HG03354 (cell line): ENCODE measurements at regions not wholly inside any gene's neighbourhood (a gene's known extent, or its start where the extent isn't known, plus 50 kb on each side); places are given as distances from the start of the nearest gene placed in this dataset.
"Not testable (repeated sequence)": the region's sequence is repeated elsewhere in the genome, so short reads cannot be mapped to it uniquely, and the experiment has no call there.

Experiments
- ATAC-seq: cut with Tn5 transposase; IDR thresholded peaks from one replicate; pipeline ENCODE4 v1.9.1; 2021; ENCODE audit warnings: mild to moderate bottlenecking; ENCODE audit not compliant: unreplicated experiment, poor library complexity, severe bottlenecking

DNA sequence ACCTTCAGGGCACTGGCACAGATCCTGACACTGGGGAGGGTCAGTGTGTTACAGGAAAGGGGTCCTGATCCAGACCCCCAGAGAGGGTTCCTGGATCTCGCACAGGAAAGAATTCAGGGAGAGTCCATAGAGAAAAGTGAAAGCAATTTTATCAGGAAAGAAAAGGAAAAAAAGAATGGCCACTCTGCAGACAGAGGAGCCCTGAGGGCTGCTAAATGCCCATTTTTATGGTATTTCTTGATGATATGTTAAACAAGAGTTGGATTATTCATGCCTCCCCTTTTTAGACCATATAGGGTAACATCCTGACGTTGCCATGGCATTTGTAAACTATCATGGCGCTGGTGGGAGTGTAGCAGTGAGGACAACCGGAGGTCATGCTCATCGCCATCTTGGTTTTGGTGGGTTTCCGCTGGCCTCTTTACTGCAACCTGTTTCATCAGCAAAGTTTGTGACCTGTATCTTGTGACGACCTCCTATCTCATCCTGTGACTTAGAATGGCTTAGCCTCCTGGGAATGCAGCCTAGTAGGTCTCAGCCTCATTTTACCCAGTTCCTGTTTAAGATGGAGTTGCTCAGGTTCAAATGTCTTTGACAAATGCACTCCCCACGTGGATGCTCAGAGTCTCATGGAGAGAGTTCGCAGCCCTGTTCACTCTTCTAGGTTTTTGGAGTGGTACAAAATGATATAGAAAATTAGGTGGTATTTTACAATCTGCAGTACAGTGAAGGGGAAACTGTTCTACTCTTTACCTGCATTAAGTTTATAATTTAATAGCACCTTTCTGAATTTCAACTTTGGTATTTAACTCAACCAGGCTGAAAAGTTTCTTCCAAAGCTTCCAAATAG, 1363.7 kb upstream of the TMEM132C start:
- no peak for ATAC-seq

DNA sequence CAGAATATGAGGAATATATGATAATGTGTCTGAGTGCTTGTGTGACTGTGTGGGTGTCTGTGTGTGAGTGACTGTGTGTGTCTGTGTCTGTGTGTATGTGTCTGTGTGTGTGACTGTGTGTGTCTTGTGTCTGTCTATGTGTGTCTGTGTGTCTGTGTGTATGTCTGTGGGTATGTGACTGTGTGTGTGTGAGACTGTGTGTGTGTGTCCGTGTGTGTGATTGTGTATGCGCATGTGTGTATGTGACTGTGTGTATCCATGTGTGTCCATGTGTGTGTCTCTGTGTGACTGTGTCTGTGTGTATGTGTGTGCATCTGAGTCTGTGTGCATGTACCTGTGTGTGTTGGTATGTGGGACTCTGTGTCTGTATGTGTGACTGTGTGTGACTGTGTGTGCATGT, 1361.2 kb upstream of the TMEM132C start:
- no peak for ATAC-seq

DNA sequence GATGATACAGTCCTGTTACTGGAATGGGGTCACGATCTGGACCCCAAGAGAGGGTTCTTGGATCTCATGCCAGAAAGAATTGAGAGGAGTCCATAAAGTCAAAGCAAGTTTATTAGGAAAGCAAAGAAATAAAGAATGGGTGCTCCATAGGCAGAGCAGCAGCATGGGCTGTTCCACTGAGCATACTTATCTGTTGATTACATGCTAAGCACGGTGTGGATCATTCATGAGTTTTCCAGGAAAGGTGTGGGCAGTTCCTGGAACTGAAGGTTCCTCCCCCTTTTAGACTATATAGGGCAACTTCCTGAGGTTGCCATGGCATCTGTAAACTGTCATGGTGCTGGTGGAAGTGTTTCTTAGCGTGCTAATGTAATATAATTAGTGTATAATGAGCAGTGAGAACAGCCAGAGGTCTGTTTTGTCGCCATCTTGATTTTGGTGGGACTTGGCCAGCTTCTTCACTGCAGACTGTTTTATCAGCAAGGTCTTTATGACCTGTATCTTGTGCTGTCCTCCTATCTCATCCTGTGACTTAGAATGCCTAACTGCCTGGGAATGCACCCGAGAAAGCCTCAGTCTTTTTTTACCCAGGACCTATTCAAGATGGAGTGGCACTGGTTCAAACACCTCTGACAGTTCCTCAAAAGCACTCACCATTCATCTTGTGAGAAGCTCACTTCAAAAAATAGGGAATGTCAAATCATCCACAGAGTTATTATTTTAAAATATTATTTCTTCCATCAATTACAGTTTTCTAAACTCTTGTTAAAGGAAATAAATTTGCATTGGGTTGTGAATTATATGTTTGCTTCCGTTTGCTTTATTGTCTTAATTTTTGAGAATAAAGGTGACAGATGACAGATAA, 1358.8 kb upstream of the TMEM132C start:
- no peak for ATAC-seq

DNA sequence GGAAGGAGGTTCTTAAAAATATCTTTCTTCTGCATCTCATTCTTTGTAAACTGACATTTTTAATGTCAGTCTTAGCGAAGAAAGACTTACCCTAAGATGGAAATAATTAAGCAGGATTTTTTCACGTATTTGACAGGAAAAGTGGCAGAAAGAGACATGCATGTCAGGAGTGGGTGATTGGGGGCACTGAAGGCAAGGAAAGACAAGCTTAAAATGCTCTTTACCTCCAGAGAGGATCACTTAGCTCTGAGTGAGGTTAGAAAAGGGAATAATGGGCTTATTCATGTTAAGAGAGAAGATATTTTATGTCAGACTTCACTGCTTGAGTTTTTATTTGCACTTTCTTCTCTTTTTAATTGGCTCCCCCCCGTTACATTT, 1358.2 kb upstream of the TMEM132C start:
- ATAC-seq: no peak

DNA sequence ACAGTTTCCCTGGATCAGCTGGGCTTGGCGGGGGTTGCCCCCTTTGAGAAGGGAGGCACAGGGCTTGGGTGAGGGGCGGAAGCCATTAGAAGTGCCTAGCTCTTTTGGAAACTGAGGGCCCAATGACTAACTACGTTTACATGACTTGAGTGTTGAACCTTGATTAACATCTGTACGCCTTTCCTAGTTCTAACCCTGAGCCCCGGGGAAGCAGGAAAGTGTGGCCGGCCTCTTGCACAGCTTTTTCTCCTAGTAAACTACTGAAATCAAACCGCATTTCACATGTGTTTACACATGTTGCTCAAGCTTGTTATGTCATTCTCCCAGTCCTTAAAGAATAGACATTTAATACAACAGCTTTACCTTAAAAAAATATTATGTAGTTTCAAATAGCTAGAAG, 1356.4 kb upstream of the TMEM132C start:
- no peak for ATAC-seq

DNA sequence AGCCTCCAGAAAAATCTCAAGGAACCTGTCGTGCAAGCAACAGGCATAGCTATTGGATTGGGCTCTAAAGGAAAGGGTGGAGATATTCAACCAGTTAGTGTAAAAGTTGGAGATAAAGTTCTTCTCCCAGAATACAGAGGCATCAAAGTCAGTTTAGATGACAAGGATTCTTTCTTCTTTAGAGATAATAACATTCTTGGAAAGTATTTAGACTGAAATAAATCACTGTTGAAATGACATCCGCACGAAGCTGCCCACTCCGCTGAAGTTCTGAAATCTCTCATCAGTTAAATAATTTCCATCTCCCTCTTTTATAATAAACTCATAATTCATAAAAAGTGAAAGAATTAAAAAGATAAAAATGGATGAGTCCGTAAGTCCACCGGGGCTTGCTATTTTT, 1354.9 kb upstream of the TMEM132C start:
- no peak for ATAC-seq

DNA sequence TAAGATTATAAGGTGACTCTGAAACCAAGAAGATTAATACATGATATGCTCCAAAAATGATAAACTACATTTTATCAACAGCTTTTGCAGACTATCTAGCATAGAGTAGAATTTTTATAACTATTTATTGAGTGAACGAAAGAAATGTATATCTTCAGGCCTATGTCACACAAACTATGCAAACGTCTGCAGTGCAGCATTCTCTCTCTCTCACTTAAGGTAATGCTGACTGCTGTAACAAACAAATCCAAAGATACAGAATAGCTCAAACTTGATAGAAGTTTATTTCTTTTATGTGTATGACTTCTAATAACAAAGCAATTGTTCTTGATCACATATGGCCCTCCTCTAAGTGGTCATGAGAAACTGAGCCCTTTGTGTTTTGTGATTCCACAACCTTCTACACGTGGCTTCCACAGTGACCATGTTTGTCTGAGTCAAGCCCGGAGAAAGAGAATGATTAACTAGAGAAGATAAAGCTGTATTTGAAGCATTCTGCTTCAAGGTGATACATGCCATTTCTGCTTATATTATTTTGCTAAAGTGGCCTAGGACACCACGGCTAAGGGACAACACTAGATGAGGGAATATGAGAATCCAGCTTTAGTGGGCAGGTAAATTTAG, 1352.7 kb upstream of the TMEM132C start:
- ATAC-seq: no peak

DNA sequence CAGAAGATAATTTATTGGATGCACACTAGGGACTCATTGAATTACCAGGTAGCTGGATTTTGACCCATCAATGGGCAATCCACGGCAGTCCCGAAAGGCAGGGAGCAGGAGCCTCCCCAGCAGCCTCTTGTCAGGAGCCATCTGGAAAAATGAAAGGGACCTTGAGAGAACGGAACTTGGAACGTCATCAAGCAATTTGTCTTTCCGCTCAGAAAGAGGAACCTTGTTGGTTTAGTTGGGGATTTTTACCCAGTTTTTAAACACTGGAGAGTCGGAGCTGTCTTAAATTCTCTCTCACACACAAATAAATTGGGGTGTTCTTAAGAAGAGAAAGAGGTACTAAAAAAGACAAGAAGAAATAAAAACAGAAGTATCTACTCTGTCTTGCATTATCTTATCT, 1351.7 kb upstream of the TMEM132C start:
- ATAC-seq: no peak

DNA sequence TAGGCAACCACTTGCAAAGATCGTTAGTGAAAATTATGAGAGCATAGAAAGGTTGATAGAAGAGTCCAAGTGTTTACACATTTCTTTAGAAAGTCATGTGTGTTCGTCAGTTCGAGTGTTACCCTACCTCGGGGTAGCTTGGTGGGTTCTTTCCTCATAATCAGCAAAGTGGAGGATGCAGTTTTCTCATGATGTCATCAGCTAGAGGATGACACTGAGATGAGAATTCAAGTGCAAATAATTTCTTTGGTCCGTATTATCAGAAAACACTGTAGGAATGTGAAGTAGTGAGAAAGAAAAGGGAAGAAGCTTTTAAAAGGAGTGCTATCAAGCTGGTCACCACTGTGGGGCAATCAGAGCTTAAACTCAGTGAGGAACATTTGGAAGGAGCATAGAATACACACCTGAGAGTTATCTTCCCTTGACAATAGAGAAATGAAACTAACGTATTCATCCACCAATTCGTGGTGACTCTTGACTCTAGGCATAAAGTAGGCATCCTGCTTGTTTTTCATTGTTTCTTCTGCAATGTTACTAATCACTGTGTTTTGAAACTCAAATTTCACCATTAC, 1340.9 kb upstream of the TMEM132C start:
- peak; percentile 63 for ATAC-seq

DNA sequence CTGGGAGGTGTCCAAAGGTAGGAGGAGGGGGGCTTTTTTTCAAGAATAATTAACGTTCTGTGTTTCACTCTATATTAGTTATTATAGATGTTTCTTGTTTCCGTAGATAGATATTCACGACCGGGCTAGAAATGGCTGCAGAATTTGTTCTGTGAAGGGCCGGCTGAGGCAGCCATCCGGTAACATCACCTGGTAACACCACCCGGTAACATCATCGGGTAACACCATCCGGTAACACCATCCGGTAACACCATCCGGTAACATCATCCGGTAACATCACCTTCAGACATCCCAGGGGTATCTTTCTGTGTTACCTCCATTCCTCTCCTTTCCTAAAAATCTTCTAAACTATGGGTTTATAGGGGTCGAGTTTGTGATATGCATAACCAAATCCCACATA, 1336.7 kb upstream of the TMEM132C start:
- no peak for ATAC-seq

DNA sequence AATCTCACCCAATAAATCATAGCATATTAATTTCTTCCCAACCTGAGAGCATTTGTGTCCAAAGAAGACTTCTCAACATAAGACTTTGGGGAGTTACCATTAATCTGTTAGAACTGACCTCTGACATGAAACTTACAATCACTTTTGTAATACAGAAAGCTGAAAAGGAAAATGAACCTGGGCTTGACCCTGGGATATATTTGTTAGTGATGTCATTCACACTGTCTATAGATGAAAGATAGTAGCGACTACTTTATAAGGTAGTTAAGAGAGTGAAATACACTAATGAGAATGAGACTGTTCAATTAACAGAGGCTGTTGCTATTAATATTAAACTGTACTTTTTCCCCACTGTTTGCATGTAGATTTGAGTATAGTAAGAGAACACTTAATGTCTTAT, 1334.8 kb upstream of the TMEM132C start:
- no peak for ATAC-seq

DNA sequence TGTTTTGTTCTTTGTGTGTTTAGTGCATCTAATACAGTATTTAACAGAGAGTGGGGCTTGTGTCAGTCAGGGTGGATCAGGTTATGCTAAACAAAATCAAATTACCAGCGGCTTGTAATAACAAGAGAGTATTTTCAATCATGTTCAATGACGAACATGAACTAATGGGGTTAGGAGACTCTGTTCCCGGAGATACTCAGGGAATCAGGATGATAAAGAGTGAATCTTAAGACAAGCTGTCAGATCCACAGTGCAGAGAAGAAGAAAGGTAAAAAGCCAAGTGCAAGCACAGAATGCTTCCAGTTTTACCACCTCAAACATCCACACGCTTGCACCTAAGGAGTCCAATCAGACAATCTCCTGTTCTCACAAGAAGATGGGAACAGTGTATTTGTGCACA, 1331.5 kb upstream of the TMEM132C start:
- no peak for ATAC-seq

DNA sequence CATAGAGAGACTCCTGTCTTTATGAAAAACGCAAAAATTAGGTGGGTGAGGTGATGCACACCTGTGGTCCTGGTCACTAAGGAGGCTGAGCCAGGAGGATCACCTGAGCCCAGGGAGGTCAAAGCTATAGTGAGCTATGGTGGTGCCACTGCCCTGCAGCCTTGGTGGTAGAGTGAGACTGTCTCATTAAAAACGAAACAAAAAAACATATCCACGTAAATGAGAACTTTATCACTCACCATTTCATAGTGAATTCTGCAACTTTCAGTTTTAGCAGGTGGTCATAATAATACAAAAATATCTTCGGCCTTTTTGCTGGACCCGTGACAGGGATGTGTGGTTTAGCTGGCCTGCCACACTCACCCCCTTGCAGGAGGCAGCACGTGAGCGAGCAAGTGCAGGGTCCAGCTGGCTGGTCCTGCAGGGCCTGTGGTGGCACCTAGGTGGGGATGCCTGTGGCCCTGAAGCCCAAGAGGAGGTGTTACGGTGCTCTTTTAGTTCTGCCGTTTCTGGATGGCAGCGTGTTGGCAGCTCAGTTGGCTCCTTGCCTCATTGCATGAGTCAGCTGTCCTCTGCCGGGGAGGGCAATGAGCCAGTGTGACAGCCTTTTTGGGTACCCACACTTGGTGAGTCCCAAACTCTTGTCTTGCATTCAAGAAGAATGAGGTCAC, 1330.7 kb upstream of the TMEM132C start:
- ATAC-seq: peak; percentile 59

DNA sequence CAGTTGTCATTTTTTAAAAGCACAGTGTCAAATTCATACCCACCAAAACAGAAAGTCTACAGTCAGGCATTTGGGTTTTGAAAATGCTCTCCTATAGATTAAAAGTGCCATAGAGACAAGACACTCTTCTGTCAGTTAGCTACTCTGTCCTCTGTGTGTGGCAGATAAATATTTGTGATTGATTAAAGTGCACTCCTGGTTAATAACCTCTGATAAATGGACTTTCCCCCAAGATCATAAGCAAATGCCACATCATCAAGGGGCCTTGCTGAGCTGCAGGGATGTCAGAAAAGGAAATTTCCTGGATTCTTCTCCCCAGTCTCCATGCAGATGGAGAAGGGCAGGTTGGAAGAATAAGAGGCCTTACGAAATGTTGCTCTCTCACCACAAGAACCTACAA, 1329.5 kb upstream of the TMEM132C start:
- ATAC-seq: no peak

DNA sequence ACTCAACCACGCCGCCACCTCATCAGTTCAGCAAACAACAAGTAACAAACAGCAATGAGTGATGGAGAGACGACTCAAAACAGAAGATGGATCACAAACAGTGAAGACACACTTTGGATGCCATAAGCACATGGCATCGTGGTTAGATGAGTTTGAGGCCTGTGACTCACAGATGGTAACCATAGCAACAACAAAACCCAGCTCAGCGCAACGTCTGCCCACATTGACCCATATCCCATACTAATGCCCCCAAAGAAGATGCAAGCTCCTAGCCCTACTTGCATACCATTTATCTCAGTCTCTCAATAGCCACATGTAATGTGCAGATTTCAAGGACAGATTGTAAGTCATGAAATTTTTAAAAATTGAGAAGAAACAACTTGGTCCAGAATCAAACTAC, 1322.3 kb upstream of the TMEM132C start:
- no peak for ATAC-seq

DNA sequence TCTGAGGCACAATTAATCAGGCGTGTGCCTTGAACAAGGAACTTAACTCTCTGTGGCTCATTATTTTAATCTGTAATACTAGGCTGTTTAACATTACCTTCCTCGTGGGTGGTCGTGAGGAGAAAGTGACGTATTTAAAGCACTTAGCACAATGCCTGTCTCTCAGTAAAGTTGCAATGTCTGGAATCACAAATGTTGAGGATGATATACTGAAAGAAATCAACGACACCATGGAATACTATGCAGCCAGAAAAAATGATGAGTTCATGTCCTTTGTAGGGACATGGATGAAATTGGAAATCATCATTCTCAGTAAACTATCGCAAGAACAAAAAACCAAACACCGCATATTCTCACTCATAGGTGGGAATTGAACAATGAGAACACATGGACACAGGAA, 1320.0 kb upstream of the TMEM132C start:
- not testable (repeated sequence) for ATAC-seq

DNA sequence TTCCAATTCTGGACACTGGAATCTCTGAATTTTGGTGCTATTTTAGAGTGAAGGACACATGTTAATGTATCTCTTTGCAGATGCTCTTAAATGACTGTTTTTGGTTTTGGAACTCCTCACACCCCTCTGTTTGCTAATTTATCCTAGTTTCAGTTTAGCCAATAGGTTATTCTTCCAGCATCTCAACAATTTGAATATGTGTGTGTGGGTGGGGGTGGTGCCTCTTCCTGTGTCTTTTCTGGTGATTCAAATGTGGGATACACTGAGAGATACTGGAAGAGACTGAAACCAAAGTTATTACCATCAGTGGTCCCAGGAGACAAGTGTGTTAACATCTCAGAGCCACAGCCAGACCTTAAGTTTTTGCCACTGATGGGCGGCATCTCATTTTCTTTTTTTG, 1317.4 kb upstream of the TMEM132C start:
- no peak for ATAC-seq

DNA sequence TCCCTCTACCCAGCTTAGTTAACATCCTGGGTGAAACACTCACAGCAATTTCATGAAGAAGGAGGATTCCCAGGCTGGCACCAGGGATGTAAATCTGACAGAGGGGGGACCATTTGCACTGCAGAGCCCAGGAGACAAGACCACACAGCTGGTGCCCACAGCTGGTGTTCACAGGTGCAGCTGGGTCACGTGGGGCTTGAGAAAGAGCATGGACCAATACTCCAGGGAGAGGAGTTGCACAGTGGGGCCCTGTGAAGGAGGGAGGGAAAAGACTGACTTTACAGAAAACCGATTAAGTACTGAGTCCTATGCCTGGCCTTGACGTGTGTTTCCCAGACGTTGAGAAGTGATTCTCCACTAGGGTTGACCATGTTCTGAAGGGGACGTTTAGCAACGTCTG, 1316.7 kb upstream of the TMEM132C start:
- peak; percentile 60 for ATAC-seq

DNA sequence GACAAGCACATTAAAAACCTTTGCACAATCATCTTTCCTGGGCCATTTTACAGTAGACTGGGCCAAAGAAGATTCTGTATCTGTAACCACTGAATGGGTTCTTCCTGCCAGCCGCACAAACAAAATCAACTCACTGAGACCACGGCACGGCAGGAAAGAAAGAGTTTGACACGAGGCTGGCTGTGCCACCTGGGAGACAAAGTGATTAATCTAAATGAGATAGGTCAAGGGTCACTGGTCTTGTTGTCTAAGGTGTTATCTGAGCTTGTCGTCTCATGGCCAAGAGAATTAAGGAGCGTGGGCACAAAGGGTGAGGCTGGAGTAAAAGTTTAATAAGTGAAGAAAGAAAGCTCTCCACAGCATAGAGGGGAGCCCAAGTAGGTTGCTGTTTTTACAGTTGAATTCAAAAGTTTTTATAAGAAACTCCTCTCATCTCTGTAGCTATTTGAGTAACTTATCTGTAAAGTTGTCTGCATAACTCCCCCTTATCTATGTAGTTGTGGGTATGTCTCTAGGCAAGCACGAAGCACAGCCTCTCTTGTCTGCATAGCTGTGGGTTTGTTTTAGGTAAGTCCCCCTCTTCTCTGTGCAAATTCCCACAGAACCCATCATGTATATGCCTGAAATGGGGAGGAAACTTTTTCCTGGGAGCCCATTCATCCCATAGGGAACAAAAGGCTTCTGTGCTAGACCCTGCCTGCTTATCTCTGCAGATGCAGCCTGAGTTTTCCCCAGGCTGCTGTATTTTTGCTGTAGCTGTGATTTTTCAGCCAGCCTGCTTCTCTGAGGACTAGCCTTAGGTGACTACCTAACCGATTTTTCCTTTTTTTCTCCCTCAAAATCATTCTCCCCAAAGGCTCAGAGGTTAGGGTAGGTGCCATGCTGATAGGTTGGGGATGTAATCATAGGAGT, 1314.6 kb upstream of the TMEM132C start:
- ATAC-seq: no peak
